ENCODE measurements at regions not wholly inside any gene's neighbourhood (a gene's known extent, or its start where the extent isn't known, plus 50 kb on each side); places are given as distances from the start of the nearest gene placed in this dataset.

- no peak overlapping the region for H3K4me3 Mint-ChIP-seq
- WGBS, 2 experiments (ENCODE audit: insufficient coverage in 1 of 2, insufficient read length in 1 of 2), result 92% methylated on average over 1 of the region's 1 CpG; no CpG with 5 or more reads in 1 of the 2 experiments
- TF ChIP-seq CTCF (conservative IDR thresholded peaks at IDR 0.05), result no peak
- no peak overlapping the region for H3K9ac ChIP-seq (ENCODE audit: extremely low read depth, low read length, poor library complexity, severe bottlenecking)
- H3K9me3 Mint-ChIP-seq, result peaks cover 75% of the 10 kb centered on the region
- H3K27me3 Mint-ChIP-seq (ENCODE audit: insufficient read depth), result peaks cover 2% of the 10 kb centered on the region
- no peak for DNase-seq
- H3K9me3 ChIP-seq (ENCODE audit: control insufficient read depth, low read length), result peaks cover 49% of the 10 kb centered on the region
- no peak overlapping the region for H3K4me3 ChIP-seq (ENCODE audit: low read length)
- H3K4me1 Mint-ChIP-seq, result no peaks in the 10 kb centered on the region
- no peaks in the 10 kb centered on the region for H3K27me3 ChIP-seq (ENCODE audit: control insufficient read depth, insufficient read depth, low read length, poor library complexity, severe bottlenecking)
- no peaks in the 10 kb centered on the region for H3K36me3 ChIP-seq (ENCODE audit: control insufficient read depth, insufficient read depth, low read length)
- H3K27ac ChIP-seq (ENCODE audit: low read depth, low read length), result no peak overlapping the region
- H3K4me1 ChIP-seq (ENCODE audit: control insufficient read depth, insufficient read depth, low read length), result no peaks in the 10 kb centered on the region
- no peaks in the 10 kb centered on the region for H3K36me3 Mint-ChIP-seq (ENCODE audit: low read depth)
- no peak overlapping the region for H3K27ac Mint-ChIP-seq
Measured at GRCh38 chr1:117719004-117719403, 113.2 kb downstream of the TENT5C start.

- peak overlapping the region; percentile 5 for H3K4me3 ChIP-seq (ENCODE audit: low read length)
- Mint-ChIP-seq H3K27ac (no peak overlapping the region), H3K27me3 (ENCODE audit: insufficient read depth) (no peaks in the 10 kb centered on the region), H3K36me3 (ENCODE audit: low read depth) (no peaks in the 10 kb centered on the region), H3K9me3 (peaks cover 22% of the 10 kb centered on the region), H3K4me3 (no peak overlapping the region), H3K4me1 (peaks cover 4% of the 10 kb centered on the region)
- H3K27me3 ChIP-seq (ENCODE audit: control insufficient read depth, insufficient read depth, low read length, poor library complexity, severe bottlenecking), result no peaks in the 10 kb centered on the region
- peaks cover 5% of the 10 kb centered on the region for H3K4me1 ChIP-seq (ENCODE audit: control insufficient read depth, insufficient read depth, low read length)
- no peak overlapping the region for H3K9ac ChIP-seq (ENCODE audit: extremely low read depth, low read length, poor library complexity, severe bottlenecking)
- WGBS, 2 experiments (ENCODE audit: insufficient coverage in 1 of 2, insufficient read length in 1 of 2), result 87 to 96% methylated on average over 3 to 4 of the region's 4 CpGs
- H3K36me3 ChIP-seq (ENCODE audit: control insufficient read depth, insufficient read depth, low read length), result no peaks in the 10 kb centered on the region
- no peak for TF ChIP-seq CTCF (conservative IDR thresholded peaks at IDR 0.05)
- DNase-seq, result no peak
- H3K27ac ChIP-seq (ENCODE audit: low read depth, low read length), result no peak overlapping the region
- H3K9me3 ChIP-seq (ENCODE audit: control insufficient read depth, low read length), result peaks cover 20% of the 10 kb centered on the region
Measured at GRCh38 chr1:117732065-117732797, 126.4 kb downstream of the TENT5C start.

- H3K36me3 Mint-ChIP-seq (ENCODE audit: low read depth), result no peaks in the 10 kb centered on the region
- no peak overlapping the region for H3K9ac ChIP-seq (ENCODE audit: extremely low read depth, low read length, poor library complexity, severe bottlenecking)
- peaks cover 13% of the 10 kb centered on the region for H3K9me3 ChIP-seq (ENCODE audit: control insufficient read depth, low read length)
- 95 to 96% methylated on average over 4 to 7 of the region's 7 CpGs for WGBS, 2 experiments (ENCODE audit: insufficient coverage in 1 of 2, insufficient read length in 1 of 2)
- no peak overlapping the region for H3K27ac ChIP-seq (ENCODE audit: low read depth, low read length)
- H3K4me1 Mint-ChIP-seq, result peaks cover 4% of the 10 kb centered on the region
- peak overlapping the region; percentile 5 for H3K4me3 ChIP-seq (ENCODE audit: low read length)
- no peak for DNase-seq
- peaks cover 5% of the 10 kb centered on the region for H3K4me1 ChIP-seq (ENCODE audit: control insufficient read depth, insufficient read depth, low read length)
- H3K36me3 ChIP-seq (ENCODE audit: control insufficient read depth, insufficient read depth, low read length), result no peaks in the 10 kb centered on the region
- no peaks in the 10 kb centered on the region for H3K27me3 ChIP-seq (ENCODE audit: control insufficient read depth, insufficient read depth, low read length, poor library complexity, severe bottlenecking)
- no peak overlapping the region for H3K4me3 Mint-ChIP-seq
- no peak overlapping the region for H3K27ac Mint-ChIP-seq
- TF ChIP-seq CTCF (conservative IDR thresholded peaks at IDR 0.05), result no peak
- peaks cover 15% of the 10 kb centered on the region for H3K9me3 Mint-ChIP-seq
- no peaks in the 10 kb centered on the region for H3K27me3 Mint-ChIP-seq (ENCODE audit: insufficient read depth)
Measured at GRCh38 chr1:117732956-117733355, 127.1 kb downstream of the TENT5C start.
